MM.1S (cell line): ENCODE measurements at regions not wholly inside any gene's neighbourhood (a gene's known extent, or its start where the extent isn't known, plus 50 kb on each side); places are given as distances from the start of the nearest gene placed in this dataset.

Source experiments
- DNase-seq: peaks from one replicate; pipeline ENCODE4 v3.0.0-alpha.2; 2015
- H2AFZ ChIP-seq: fragments of 300-600 bp; sonication (generic); 2 replicates; pipeline ENCODE4 v1.6.0; 2016; ENCODE audit warnings: antibody characterized with exemption, low read length
- H3F3A ChIP-seq: fragments of 300-600 bp; sonication (generic); 2 replicates; pipeline ENCODE4 v1.6.1; 2016; ENCODE audit warnings: mild to moderate bottlenecking, antibody characterized with exemption, low read length, moderate library complexity, mixed read lengths; ENCODE audit not compliant: insufficient read depth
- H3K27ac ChIP-seq: fragments of 300-600 bp; sonication (generic); 2 replicates; pipeline ENCODE4 v1.5.1; 2016; ENCODE audit warnings: mild to moderate bottlenecking, low read length
- H3K27me3 ChIP-seq: fragments of 300-600 bp; sonication (generic); replicated peaks from 2 replicates; pipeline ENCODE4 v1.6.0; 2016; ENCODE audit warnings: low read length; ENCODE audit not compliant: insufficient read depth
- H3K36me3 ChIP-seq: fragments of 300-600 bp; sonication (generic); replicated peaks from 2 replicates; pipeline ENCODE4 v1.6.1; 2016; ENCODE audit warnings: mild to moderate bottlenecking, low read length, mixed read lengths; ENCODE audit not compliant: insufficient read depth
- H3K4me1 ChIP-seq: fragments of 300-600 bp; sonication (generic); 2 replicates; pipeline ENCODE4 v1.6.1; 2016; ENCODE audit warnings: low read length, mixed read lengths
- H3K4me2 ChIP-seq: fragments of 300-600 bp; sonication (generic); 2 replicates; pipeline ENCODE4 v1.6.0; 2016; ENCODE audit warnings: low read depth, low read length
- H3K4me3 ChIP-seq: fragments of 300-600 bp; sonication (generic); 2 replicates; pipeline ENCODE4 v1.5.1; 2016; ENCODE audit warnings: low read length, mixed read lengths
- H3K79me2 ChIP-seq: fragments of 300-600 bp; sonication (generic); 2 replicates; pipeline ENCODE4 v1.6.1; 2016; ENCODE audit warnings: mixed run types, low read length, mixed read lengths
- H3K9ac ChIP-seq: fragments of 300-600 bp; sonication (generic); 2 replicates; pipeline ENCODE4 v1.6.1; 2016; ENCODE audit warnings: low read length, mixed read lengths
- H3K9me2 ChIP-seq: fragments of 300-600 bp; sonication (generic); replicated peaks from 2 replicates; pipeline ENCODE4 v1.6.1; 2016; ENCODE audit warnings: mild to moderate bottlenecking, low read length, mixed read lengths; ENCODE audit not compliant: insufficient read depth
- H3K9me3 ChIP-seq: fragments of 300-600 bp; sonication (generic); replicated peaks from 2 replicates; pipeline ENCODE4 v1.6.1; 2016; ENCODE audit warnings: mild to moderate bottlenecking, low read length, mixed read lengths; ENCODE audit not compliant: insufficient read depth
- H4K20me1 ChIP-seq: fragments of 300-600 bp; sonication (generic); 2 replicates; pipeline ENCODE4 v1.6.1; 2016; ENCODE audit warnings: mild to moderate bottlenecking, low read length, moderate library complexity, mixed read lengths; ENCODE audit not compliant: insufficient read depth
- CTCF ChIP-seq: fragments of 300-600 bp; sonication (generic); IDR thresholded peaks from 2 replicates; pipeline ENCODE4 v1.5.1; 2016; ENCODE audit warnings: antibody characterized with exemption, low read length, mixed read lengths
- EZH2 ChIP-seq: fragments of 300-600 bp; sonication (generic); optimal IDR thresholded peaks from 2 replicates; pipeline ENCODE3; 2017; ENCODE audit warnings: low read depth, mild to moderate bottlenecking, antibody characterized with exemption, low read length, mixed read lengths
- EZH2phosphoT487 ChIP-seq: fragments of 300-600 bp; sonication (generic); IDR thresholded peaks from 2 replicates; pipeline ENCODE4 v1.6.1; 2018; ENCODE audit warnings: antibody characterized with exemption, low read length

GRCh38 chr4:55756208-55756607, 63.4 kb upstream of the EXOC1L start:
- H3K27me3 ChIP-seq, result no peaks in the 10 kb centered on the region
- no peak overlapping the region for H2AFZ ChIP-seq
- DNase-seq, result no peak
- H3K4me1 ChIP-seq, result no peaks in the 10 kb centered on the region
- no peaks in the 10 kb centered on the region for H3K36me3 ChIP-seq
- no peaks in the 10 kb centered on the region for H4K20me1 ChIP-seq
- no peak overlapping the region for H3K9ac ChIP-seq
- H3K4me2 ChIP-seq, result no peak overlapping the region
- H3K79me2 ChIP-seq, result no peaks in the 10 kb centered on the region
- no peaks in the 10 kb centered on the region for H3F3A ChIP-seq
- H3K9me3 ChIP-seq, result no peaks in the 10 kb centered on the region
- H3K9me2 ChIP-seq, result no peaks in the 10 kb centered on the region
- H3K4me3 ChIP-seq, result no peak overlapping the region
- H3K27ac ChIP-seq, result no peak overlapping the region
- TF ChIP-seq EZH2phosphoT487 (no peak), CTCF (no peak), EZH2 (no peak)

GRCh38 chr4:55757356-55757952, 62.1 kb upstream of the EXOC1L start:
- H4K20me1 ChIP-seq, result no peaks in the 10 kb centered on the region
- H3F3A ChIP-seq, result no peaks in the 10 kb centered on the region
- no peaks in the 10 kb centered on the region for H3K27me3 ChIP-seq
- no peak overlapping the region for H3K4me3 ChIP-seq
- H3K79me2 ChIP-seq, result no peaks in the 10 kb centered on the region
- TF ChIP-seq EZH2 (no peak), CTCF (no peak), EZH2phosphoT487 (no peak)
- no peak for DNase-seq
- H3K4me1 ChIP-seq, result no peaks in the 10 kb centered on the region
- no peak overlapping the region for H3K9ac ChIP-seq
- H3K9me3 ChIP-seq, result no peaks in the 10 kb centered on the region
- no peaks in the 10 kb centered on the region for H3K36me3 ChIP-seq
- no peaks in the 10 kb centered on the region for H3K9me2 ChIP-seq
- no peak overlapping the region for H3K4me2 ChIP-seq
- H3K27ac ChIP-seq, result no peak overlapping the region
- H2AFZ ChIP-seq, result no peak overlapping the region

DNA sequence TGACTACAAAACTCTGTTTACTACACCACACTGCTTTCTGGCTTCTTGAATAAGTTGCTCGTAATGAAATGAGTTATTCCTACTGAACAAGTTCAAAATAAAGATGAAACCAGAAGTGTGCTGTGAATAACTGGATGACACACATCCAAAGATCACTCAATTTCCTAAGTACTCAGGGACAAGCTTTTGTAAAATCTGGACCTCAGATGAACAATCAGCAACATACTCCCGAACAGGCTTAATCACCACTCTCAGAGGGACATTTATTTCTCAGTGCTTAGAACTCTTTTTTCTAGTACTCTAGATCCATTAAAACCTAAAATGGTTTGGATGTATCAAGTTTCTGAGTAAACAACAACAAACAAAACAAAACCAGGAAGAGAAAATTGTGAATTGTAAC, 61.5 kb upstream of the EXOC1L start:
- no peaks in the 10 kb centered on the region for H3F3A ChIP-seq
- H3K9ac ChIP-seq, result no peak overlapping the region
- H3K27ac ChIP-seq, result no peak overlapping the region
- no peaks in the 10 kb centered on the region for H3K9me2 ChIP-seq
- H2AFZ ChIP-seq, result no peak overlapping the region
- H3K4me3 ChIP-seq, result no peak overlapping the region
- no peaks in the 10 kb centered on the region for H3K27me3 ChIP-seq
- no peaks in the 10 kb centered on the region for H4K20me1 ChIP-seq
- H3K4me2 ChIP-seq, result no peak overlapping the region
- no peaks in the 10 kb centered on the region for H3K4me1 ChIP-seq
- no peak for TF ChIP-seq CTCF
- no peaks in the 10 kb centered on the region for H3K79me2 ChIP-seq
- H3K36me3 ChIP-seq, result no peaks in the 10 kb centered on the region
- DNase-seq, result no peak
- H3K9me3 ChIP-seq, result no peaks in the 10 kb centered on the region
